Neural cell (in vitro differentiated cells): ENCODE measurements at regions not wholly inside any gene's neighbourhood (a gene's known extent, or its start where the extent isn't known, plus 50 kb on each side); places are given as distances from the start of the nearest gene placed in this dataset.

ENCODE experiments used
- H2AFZ ChIP-seq: fragments of 200-600, 300-800 bp; sonication (generic), shearing (Covaris generic); 2 replicates; pipeline ENCODE4 v1.6.0; 2014; ENCODE audit warnings: low read depth, mild to moderate bottlenecking, antibody characterized with exemption, low read length, moderate library complexity
- H3F3A ChIP-seq: fragments of 200-600 bp; shearing (Covaris generic); 2 replicates; pipeline ENCODE4 v1.6.1; 2016; ENCODE audit warnings: mild to moderate bottlenecking, moderate library complexity, mixed read lengths, antibody characterized with exemption, low read length; ENCODE audit not compliant: insufficient read depth, poor library complexity, severe bottlenecking
- H3K27ac ChIP-seq: fragments of 200-600, 300-800 bp; sonication (generic), shearing (Covaris generic); 2 replicates; pipeline ENCODE4 v1.5.1; 2014; ENCODE audit warnings: mild to moderate bottlenecking, low read length, moderate library complexity
- H3K27me3 ChIP-seq: fragments of 300-800, 200-600 bp; sonication (generic), shearing (Covaris generic); 2 replicates; pipeline ENCODE4 v1.6.0; 2014; ENCODE audit warnings: mild to moderate bottlenecking, low read depth, low read length, moderate library complexity; ENCODE audit not compliant: insufficient read depth
- H3K36me3 ChIP-seq: fragments of 300-800, 200-600 bp; sonication (generic), shearing (Covaris generic); 2 replicates; pipeline ENCODE4 v1.5.1; 2014; ENCODE audit warnings: mild to moderate bottlenecking, antibody characterized with exemption, low read length, moderate library complexity; ENCODE audit not compliant: insufficient read depth
- H3K4me2 ChIP-seq: fragments of 300-800, 200-600 bp; sonication (generic), shearing (Covaris generic); 2 replicates; pipeline ENCODE4 v1.6.0; 2014; ENCODE audit warnings: mild to moderate bottlenecking, low read length
- H3K4me3 ChIP-seq: fragments of 300-800, 200-600 bp; sonication (generic), shearing (Covaris generic); 2 replicates; pipeline ENCODE4 v1.5.1; 2014; ENCODE audit warnings: mild to moderate bottlenecking, low read length, moderate library complexity
- H3K79me2 ChIP-seq: fragments of 200-600 bp; shearing (Covaris generic); replicated peaks from 2 replicates; pipeline ENCODE4 v1.6.0; 2014; ENCODE audit warnings: mild to moderate bottlenecking, low read length, moderate library complexity; ENCODE audit not compliant: insufficient read depth
- H3K9ac ChIP-seq: fragments of 300-800, 200-600 bp; sonication (generic), shearing (Covaris generic); 2 replicates; pipeline ENCODE4 v1.6.1; 2016; ENCODE audit warnings: mild to moderate bottlenecking, low read length, mixed read lengths
- H3K9me2 ChIP-seq: fragments of 200-600 bp; shearing (Covaris generic); 2 replicates; pipeline ENCODE4 v1.6.1; 2016; ENCODE audit warnings: mild to moderate bottlenecking, low read length, mixed read lengths; ENCODE audit not compliant: insufficient read depth
- H3K9me3 ChIP-seq: fragments of 200-600, 300-800 bp; sonication (generic), shearing (Covaris generic); 2 replicates; pipeline ENCODE4 v1.6.1; 2016; ENCODE audit warnings: mild to moderate bottlenecking, mixed run types, low read length, moderate library complexity, mixed read lengths
- H4K20me1 ChIP-seq: fragments of 200-600 bp; shearing (Covaris generic); 2 replicates; pipeline ENCODE4 v1.6.1; 2016; ENCODE audit warnings: mild to moderate bottlenecking, mixed run types; ENCODE audit not compliant: insufficient read depth
- EP300 ChIP-seq: fragments of 450-650 bp; conservative IDR thresholded peaks from 2 replicates; pipeline ENCODE4 v1.6.1; 2014; ENCODE audit warnings: antibody characterized with exemption, mild to moderate bottlenecking, moderate library complexity; ENCODE audit not compliant: poor library complexity, severe bottlenecking
- EZH2 ChIP-seq: fragments of 200-600, 300-800 bp; shearing (Covaris generic), sonication (generic); IDR thresholded peaks from 2 replicates; pipeline ENCODE4 v1.6.1; 2014; ENCODE audit warnings: antibody characterized with exemption, low read length, borderline replicate concordance, mild to moderate bottlenecking; ENCODE audit not compliant: insufficient read depth, poor library complexity, severe bottlenecking
- MXI1 ChIP-seq: fragments of 450-650 bp; conservative IDR thresholded peaks from 2 replicates; pipeline ENCODE4 v1.6.1; 2014; ENCODE audit warnings: antibody characterized with exemption, mild to moderate bottlenecking; ENCODE audit not compliant: poor library complexity, severe bottlenecking
- POLR2AphosphoS5 ChIP-seq: IDR thresholded peaks from 2 replicates; pipeline ENCODE4 v1.6.1; 2012
- RAD21 ChIP-seq: fragments of 450-650 bp; conservative IDR thresholded peaks from 2 replicates; pipeline ENCODE4 v1.6.1; 2014; ENCODE audit warnings: antibody characterized with exemption, mild to moderate bottlenecking, moderate library complexity
- SMC3 ChIP-seq: fragments of 450-650 bp; conservative IDR thresholded peaks from 2 replicates; pipeline ENCODE4 v1.6.1; 2014; ENCODE audit warnings: antibody characterized with exemption, mild to moderate bottlenecking, moderate library complexity; ENCODE audit not compliant: poor library complexity
- TAF1 ChIP-seq: IDR thresholded peaks from 2 replicates; pipeline ENCODE4 v1.6.1; 2012; ENCODE audit warnings: low read depth
- TF ChIP-seq, protein P1 (sequence below): fragments of 450-650 bp; IDR thresholded peaks from 2 replicates; pipeline ENCODE4 v1.5.1; 2014; ENCODE audit warnings: antibody characterized with exemption, mild to moderate bottlenecking, moderate library complexity; ENCODE audit not compliant: poor library complexity, severe bottlenecking
- TF ChIP-seq, protein P2 (sequence below): IDR thresholded peaks from 2 replicates; pipeline ENCODE4 v1.6.1; 2012; ENCODE audit warnings: borderline replicate concordance

DNA sequence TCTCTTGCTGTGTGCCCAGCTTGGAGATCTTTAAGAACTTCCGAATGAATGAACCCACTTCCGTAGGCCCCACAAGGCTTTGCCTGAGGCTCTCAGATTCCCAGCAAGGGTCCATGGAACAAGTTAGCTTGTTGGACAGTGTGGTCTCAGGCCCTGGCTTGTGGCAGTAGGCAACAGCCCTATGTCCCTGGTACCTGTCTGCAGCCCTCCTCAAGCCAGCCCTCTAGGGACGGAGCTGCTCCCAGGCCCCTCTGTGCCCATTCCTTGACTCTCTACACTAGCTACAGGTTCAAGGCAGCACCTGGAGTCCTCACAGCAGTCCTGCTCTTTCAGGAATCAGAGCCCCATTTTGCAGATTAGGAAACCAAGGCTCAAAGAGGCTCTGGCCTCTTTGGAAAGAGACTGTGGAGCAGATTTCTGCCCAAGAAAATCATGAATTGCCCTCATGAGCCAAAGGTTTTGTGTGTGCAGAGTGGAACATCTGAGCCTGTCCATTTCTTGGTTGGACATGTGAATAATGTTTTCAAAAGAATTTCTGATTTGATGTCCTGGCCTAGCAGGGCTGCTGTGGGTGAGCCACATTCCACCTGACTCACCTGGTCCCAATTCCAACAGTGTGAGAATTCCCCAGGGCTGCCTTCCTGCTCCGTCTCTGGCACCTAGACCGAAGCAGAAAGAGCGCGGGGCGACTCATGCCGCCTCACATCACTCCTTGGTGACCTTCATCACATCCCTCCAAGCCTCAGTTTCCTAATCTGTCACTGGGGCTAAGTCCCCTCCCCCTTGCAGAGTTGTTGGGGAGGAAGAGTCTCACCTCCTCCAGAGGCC, 131.7 kb downstream of the BARX1 start:
- H3K4me2 ChIP-seq, result no peak overlapping the region
- TF ChIP-seq MXI1 (no peak), RAD21 (no peak), TAF1 (no peak), POLR2AphosphoS5 (no peak), EZH2 (no peak), SMC3 (no peak), EP300 (no peak)
- TF ChIP-seq, protein P1, sequence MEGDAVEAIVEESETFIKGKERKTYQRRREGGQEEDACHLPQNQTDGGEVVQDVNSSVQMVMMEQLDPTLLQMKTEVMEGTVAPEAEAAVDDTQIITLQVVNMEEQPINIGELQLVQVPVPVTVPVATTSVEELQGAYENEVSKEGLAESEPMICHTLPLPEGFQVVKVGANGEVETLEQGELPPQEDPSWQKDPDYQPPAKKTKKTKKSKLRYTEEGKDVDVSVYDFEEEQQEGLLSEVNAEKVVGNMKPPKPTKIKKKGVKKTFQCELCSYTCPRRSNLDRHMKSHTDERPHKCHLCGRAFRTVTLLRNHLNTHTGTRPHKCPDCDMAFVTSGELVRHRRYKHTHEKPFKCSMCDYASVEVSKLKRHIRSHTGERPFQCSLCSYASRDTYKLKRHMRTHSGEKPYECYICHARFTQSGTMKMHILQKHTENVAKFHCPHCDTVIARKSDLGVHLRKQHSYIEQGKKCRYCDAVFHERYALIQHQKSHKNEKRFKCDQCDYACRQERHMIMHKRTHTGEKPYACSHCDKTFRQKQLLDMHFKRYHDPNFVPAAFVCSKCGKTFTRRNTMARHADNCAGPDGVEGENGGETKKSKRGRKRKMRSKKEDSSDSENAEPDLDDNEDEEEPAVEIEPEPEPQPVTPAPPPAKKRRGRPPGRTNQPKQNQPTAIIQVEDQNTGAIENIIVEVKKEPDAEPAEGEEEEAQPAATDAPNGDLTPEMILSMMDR, result no peak
- TF ChIP-seq, protein P2, sequence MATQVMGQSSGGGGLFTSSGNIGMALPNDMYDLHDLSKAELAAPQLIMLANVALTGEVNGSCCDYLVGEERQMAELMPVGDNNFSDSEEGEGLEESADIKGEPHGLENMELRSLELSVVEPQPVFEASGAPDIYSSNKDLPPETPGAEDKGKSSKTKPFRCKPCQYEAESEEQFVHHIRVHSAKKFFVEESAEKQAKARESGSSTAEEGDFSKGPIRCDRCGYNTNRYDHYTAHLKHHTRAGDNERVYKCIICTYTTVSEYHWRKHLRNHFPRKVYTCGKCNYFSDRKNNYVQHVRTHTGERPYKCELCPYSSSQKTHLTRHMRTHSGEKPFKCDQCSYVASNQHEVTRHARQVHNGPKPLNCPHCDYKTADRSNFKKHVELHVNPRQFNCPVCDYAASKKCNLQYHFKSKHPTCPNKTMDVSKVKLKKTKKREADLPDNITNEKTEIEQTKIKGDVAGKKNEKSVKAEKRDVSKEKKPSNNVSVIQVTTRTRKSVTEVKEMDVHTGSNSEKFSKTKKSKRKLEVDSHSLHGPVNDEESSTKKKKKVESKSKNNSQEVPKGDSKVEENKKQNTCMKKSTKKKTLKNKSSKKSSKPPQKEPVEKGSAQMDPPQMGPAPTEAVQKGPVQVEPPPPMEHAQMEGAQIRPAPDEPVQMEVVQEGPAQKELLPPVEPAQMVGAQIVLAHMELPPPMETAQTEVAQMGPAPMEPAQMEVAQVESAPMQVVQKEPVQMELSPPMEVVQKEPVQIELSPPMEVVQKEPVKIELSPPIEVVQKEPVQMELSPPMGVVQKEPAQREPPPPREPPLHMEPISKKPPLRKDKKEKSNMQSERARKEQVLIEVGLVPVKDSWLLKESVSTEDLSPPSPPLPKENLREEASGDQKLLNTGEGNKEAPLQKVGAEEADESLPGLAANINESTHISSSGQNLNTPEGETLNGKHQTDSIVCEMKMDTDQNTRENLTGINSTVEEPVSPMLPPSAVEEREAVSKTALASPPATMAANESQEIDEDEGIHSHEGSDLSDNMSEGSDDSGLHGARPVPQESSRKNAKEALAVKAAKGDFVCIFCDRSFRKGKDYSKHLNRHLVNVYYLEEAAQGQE, result no peak
- H3K9me3 ChIP-seq, result no peaks in the 10 kb centered on the region
- no peaks in the 10 kb centered on the region for H3K79me2 ChIP-seq
- H4K20me1 ChIP-seq, result no peaks in the 10 kb centered on the region
- no peak overlapping the region for H2AFZ ChIP-seq
- no peak overlapping the region for H3K27ac ChIP-seq
- no peaks in the 10 kb centered on the region for H3F3A ChIP-seq
- H3K36me3 ChIP-seq, result no peaks in the 10 kb centered on the region
- no peak overlapping the region for H3K9ac ChIP-seq
- H3K27me3 ChIP-seq, result no peaks in the 10 kb centered on the region
- no peaks in the 10 kb centered on the region for H3K9me2 ChIP-seq
- no peak overlapping the region for H3K4me3 ChIP-seq

- Histone ChIP-seq H3K27ac (no peak overlapping the region), H3K4me3 (no peak overlapping the region), H3K27me3 (no peaks in the 10 kb centered on the region), H3K9me3 (no peaks in the 10 kb centered on the region), H3K79me2 (no peaks in the 10 kb centered on the region), H3K9me2 (no peaks in the 10 kb centered on the region), H3F3A (no peaks in the 10 kb centered on the region), H3K4me2 (no peak overlapping the region), H3K9ac (no peak overlapping the region), H2AFZ (no peak overlapping the region), H3K36me3 (no peaks in the 10 kb centered on the region), H4K20me1 (no peaks in the 10 kb centered on the region)
- no peak for TF ChIP-seq SMC3
- TF ChIP-seq, protein P2, result no peak
- no peak for TF ChIP-seq RAD21
- TF ChIP-seq EZH2, result no peak
- TF ChIP-seq EP300, result no peak
- no peak for TF ChIP-seq POLR2AphosphoS5
- no peak for TF ChIP-seq TAF1
- TF ChIP-seq MXI1, result no peak
- TF ChIP-seq, protein P1, result no peak
Measured at GRCh38 chr9:93822229-93822628, 132.9 kb downstream of the BARX1 start.
